ENCODE measurements at regions not wholly inside any gene's neighbourhood (a gene's known extent, or its start where the extent isn't known, plus 50 kb on each side); places are given as distances from the start of the nearest gene placed in this dataset.

- TF ChIP-seq CTCF (conservative IDR thresholded peaks at IDR 0.05; ENCODE audit: low read length) = no peak
- TF ChIP-seq EZH2phosphoT487 (IDR thresholded peaks at IDR 0.05; ENCODE audit: borderline replicate concordance, low read depth, low read length) = no peak
These were observed 258.4 kb upstream of the DAPK1 start for GRCh38 chr9:87239312-87239711.

Measured in OCI-LY7 (cell line).